Keratinocyte (primary cell): ENCODE measurements at regions not wholly inside any gene's neighbourhood (a gene's known extent, or its start where the extent isn't known, plus 50 kb on each side); places are given as distances from the start of the nearest gene placed in this dataset.

Experiments
- DNase-seq: peaks from one replicate; pipeline ENCODE4 v3.0.0-alpha.2; 2011; ENCODE audit warnings: low read depth, missing footprints, low spot score
- FAIRE-seq: peaks from 2 replicates; lab custom pipeline; 2011; peaks lifted over from hg19 to GRCh38; lab: Jason Lieb, UNC
- H2AFZ ChIP-seq: 2 replicates; pipeline ENCODE4 v1.6.0; 2012; ENCODE audit warnings: low read length, control low read depth, inconsistent platforms; ENCODE audit not compliant: control insufficient read depth
- H3K27ac ChIP-seq: 2 replicates; pipeline ENCODE4 v1.5.1; 2011; ENCODE audit warnings: low read length; ENCODE audit not compliant: control insufficient read depth, insufficient read depth
- H3K27me3 ChIP-seq: 3 replicates; pipeline ENCODE4 v1.6.0; 2011; ENCODE audit warnings: low read length; ENCODE audit not compliant: control insufficient read depth, insufficient read depth; ENCODE audit errors: extremely low read depth
- H3K36me3 ChIP-seq, 2 experiments: 2 replicates in 1 of 2; 3 replicates in 1 of 2; pipeline ENCODE4 v1.5.1; 2011; ENCODE audit warnings: low read length in 2 of 2, mild to moderate bottlenecking in 1 of 2; ENCODE audit not compliant: control insufficient read depth in 2 of 2, insufficient read depth in 2 of 2; ENCODE audit errors: extremely low read depth in 1 of 2
- H3K4me1 ChIP-seq: 3 replicates; pipeline ENCODE4 v1.5.1; 2011; ENCODE audit warnings: low read length; ENCODE audit not compliant: control insufficient read depth, insufficient read depth; ENCODE audit errors: extremely low read depth
- H3K4me2 ChIP-seq: 3 replicates; pipeline ENCODE4 v1.6.0; 2011; ENCODE audit warnings: low read depth, low read length; ENCODE audit not compliant: control insufficient read depth, insufficient read depth; ENCODE audit errors: extremely low read depth
- H3K4me3 ChIP-seq, 3 experiments: fragments of 200-600 bp in 1 of 3; sonication (generic) in 1 of 3; 2 replicates in 2 of 3; 3 replicates in 1 of 3; pipeline ENCODE4 v1.5.1; 2011 to 2016; ENCODE audit warnings: low read length in 3 of 3, mild to moderate bottlenecking in 3 of 3, control low read depth in 2 of 3, inconsistent platforms in 1 of 3, low read depth in 1 of 3, mixed read lengths in 1 of 3, mixed run types in 1 of 3, moderate library complexity in 1 of 3; ENCODE audit not compliant: control insufficient read depth in 2 of 3, insufficient read depth in 2 of 3; ENCODE audit errors: extremely low read depth in 1 of 3
- H3K79me2 ChIP-seq: 2 replicates; pipeline ENCODE4 v1.6.0; 2012; ENCODE audit warnings: low read length; ENCODE audit not compliant: control insufficient read depth, insufficient read depth
- H3K9ac ChIP-seq: 3 replicates; pipeline ENCODE4 v1.6.0; 2011; ENCODE audit warnings: low read length; ENCODE audit not compliant: control insufficient read depth, insufficient read depth; ENCODE audit errors: extremely low read depth
- H3K9me1 ChIP-seq: 3 replicates; pipeline ENCODE4 v1.6.0; 2011; ENCODE audit warnings: low read length; ENCODE audit not compliant: control insufficient read depth, insufficient read depth; ENCODE audit errors: extremely low read depth
- H3K9me3 ChIP-seq: 2 replicates; pipeline ENCODE4 v1.5.1; 2012; ENCODE audit warnings: low read depth, low read length; ENCODE audit not compliant: control insufficient read depth
- H4K20me1 ChIP-seq: 3 replicates; pipeline ENCODE4 v1.6.0; 2011; ENCODE audit warnings: low read length; ENCODE audit not compliant: control insufficient read depth, insufficient read depth; ENCODE audit errors: extremely low read depth
- EZH2 ChIP-seq: IDR thresholded peaks from one replicate; pipeline ENCODE4 v1.6.1; 2012; ENCODE audit warnings: inconsistent platforms, mild to moderate bottlenecking, low read length, moderate library complexity
- dilution Hi-C: fragments of 300-500 bp; cut with MboI; formaldehyde crosslinking; loops from one replicate; pipeline ENCODE4 v1.7.0; 2020; ENCODE audit warnings: low sequenced_read_pairs; ENCODE audit not compliant: extremely low pct_ligation_motif_present
- TF ChIP-seq, protein P1 (sequence below), 3 experiments: IDR thresholded peaks in 1 of 3; conservative IDR thresholded peaks in 1 of 3; optimal IDR thresholded peaks in 1 of 3; 2 replicates in 2 of 3; 3 replicates in 1 of 3; pipeline versions ENCODE3 to v1.5.1; 2011; ENCODE audit warnings: low read length in 3 of 3, mild to moderate bottlenecking in 3 of 3, moderate library complexity in 2 of 3, control low read depth in 1 of 3, inconsistent platforms in 1 of 3; ENCODE audit not compliant: insufficient read depth in 2 of 3; ENCODE audit errors: extremely low read depth in 1 of 3

DNA sequence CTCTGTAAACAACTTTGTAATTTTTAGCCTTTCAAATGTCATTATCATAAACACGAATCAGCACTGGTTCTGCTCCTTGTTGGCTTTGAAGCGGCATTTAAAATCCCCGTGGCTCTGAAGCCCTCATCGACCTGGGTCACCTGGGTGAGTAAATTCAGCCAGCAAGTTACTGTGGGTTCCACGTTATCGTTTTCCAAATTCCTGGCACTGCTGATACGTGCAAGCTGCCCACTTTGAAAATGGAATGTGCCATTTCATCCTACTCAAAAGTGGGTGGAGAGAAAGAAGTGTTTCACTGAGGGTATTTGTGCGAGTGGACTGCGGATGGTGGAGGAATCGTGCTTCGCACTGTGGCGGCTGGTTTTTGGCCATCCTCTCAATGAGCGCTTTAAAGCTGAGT is 281.7 kb downstream of the KLF6 start:
- Histone ChIP-seq H3K27me3 (no peaks in the 10 kb centered on the region), H3K36me3 (no peaks in the 10 kb centered on the region), H3K9me1 (no peaks in the 10 kb centered on the region), H3K9me3 (no peaks in the 10 kb centered on the region), H3K79me2 (no peaks in the 10 kb centered on the region), H2AFZ (no peak overlapping the region), H3K27ac (no peak overlapping the region), H3K4me2 (no peak overlapping the region), H3K4me3 (no peak overlapping the region), H3K9ac (no peak overlapping the region), H4K20me1 (no peaks in the 10 kb centered on the region), H3K4me1 (peaks cover 9% of the 10 kb centered on the region)
- FAIRE-seq (no peak), DNase-seq (no peak)
- dilution Hi-C loops, result no loop called here
- TF ChIP-seq, protein P1, sequence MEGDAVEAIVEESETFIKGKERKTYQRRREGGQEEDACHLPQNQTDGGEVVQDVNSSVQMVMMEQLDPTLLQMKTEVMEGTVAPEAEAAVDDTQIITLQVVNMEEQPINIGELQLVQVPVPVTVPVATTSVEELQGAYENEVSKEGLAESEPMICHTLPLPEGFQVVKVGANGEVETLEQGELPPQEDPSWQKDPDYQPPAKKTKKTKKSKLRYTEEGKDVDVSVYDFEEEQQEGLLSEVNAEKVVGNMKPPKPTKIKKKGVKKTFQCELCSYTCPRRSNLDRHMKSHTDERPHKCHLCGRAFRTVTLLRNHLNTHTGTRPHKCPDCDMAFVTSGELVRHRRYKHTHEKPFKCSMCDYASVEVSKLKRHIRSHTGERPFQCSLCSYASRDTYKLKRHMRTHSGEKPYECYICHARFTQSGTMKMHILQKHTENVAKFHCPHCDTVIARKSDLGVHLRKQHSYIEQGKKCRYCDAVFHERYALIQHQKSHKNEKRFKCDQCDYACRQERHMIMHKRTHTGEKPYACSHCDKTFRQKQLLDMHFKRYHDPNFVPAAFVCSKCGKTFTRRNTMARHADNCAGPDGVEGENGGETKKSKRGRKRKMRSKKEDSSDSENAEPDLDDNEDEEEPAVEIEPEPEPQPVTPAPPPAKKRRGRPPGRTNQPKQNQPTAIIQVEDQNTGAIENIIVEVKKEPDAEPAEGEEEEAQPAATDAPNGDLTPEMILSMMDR (optimal IDR thresholded peaks at IDR 0.05 in 1 of 3, IDR thresholded peaks at IDR 0.05 in 1 of 3, conservative IDR thresholded peaks at IDR 0.05 in 1 of 3; ENCODE audit: extremely low read depth in 1 of 3, insufficient read depth in 2 of 3, low read length in 3 of 3), result no peak
- TF ChIP-seq EZH2, result no peak

DNA sequence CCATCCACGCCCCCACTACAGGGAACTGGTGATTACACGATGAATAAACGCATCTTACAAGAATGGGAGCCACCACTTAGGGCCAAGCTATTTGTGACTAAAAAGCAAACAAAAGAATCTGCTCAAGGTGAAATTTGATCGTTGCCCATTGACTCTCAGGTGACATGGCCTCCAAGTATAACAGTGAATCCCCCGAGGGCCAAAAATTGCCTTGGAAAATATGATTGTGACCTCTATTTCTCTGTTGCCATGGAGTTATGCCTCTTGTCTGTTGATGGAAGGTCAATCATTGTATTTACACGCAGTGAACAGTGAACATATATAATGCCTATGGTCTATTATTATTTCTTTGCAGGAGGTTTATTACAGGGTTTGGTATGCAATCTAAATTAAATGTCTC is 282.3 kb downstream of the KLF6 start:
- no peak for FAIRE-seq

More for the DNA sequence above, 282.3 kb downstream of the KLF6 start:
- Histone ChIP-seq H3K27me3 (no peaks in the 10 kb centered on the region), H4K20me1 (no peaks in the 10 kb centered on the region), H3K4me1 (peaks cover 9% of the 10 kb centered on the region), H3K4me2 (no peak overlapping the region), H3K9me1 (no peaks in the 10 kb centered on the region), H3K27ac (no peak overlapping the region), H3K36me3 (no peaks in the 10 kb centered on the region), H3K9me3 (no peaks in the 10 kb centered on the region), H2AFZ (no peak overlapping the region), H3K9ac (no peak overlapping the region), H3K79me2 (no peaks in the 10 kb centered on the region), H3K4me3 (no peak overlapping the region)
- dilution Hi-C loops, result no loop called here
- no peak for DNase-seq
- TF ChIP-seq EZH2, result no peak
- TF ChIP-seq, protein P1 (optimal IDR thresholded peaks at IDR 0.05 in 1 of 3, IDR thresholded peaks at IDR 0.05 in 1 of 3, conservative IDR thresholded peaks at IDR 0.05 in 1 of 3; ENCODE audit: extremely low read depth in 1 of 3, insufficient read depth in 2 of 3, low read length in 3 of 3), result no peak
